WERI-Rb-1 (cell line): ENCODE measurements at regions not wholly inside any gene's neighbourhood (a gene's known extent, or its start where the extent isn't known, plus 50 kb on each side); places are given as distances from the start of the nearest gene placed in this dataset.

Experiments used
- DNase-seq: peaks from one replicate; pipeline ENCODE4 v3.0.0-alpha.2; 2020
- H3K27ac ChIP-seq: fragments of 250-450 bp; sonication (Bioruptor Pico); 2 replicates; pipeline ENCODE4 v1.5.1; 2020; ENCODE audit warnings: mild to moderate bottlenecking, moderate library complexity
- H3K27me3 ChIP-seq: fragments of 250-450 bp; sonication (Bioruptor Pico); 2 replicates; pipeline ENCODE4 v1.5.1; 2021; ENCODE audit warnings: mild to moderate bottlenecking, low read depth, moderate library complexity; ENCODE audit not compliant: insufficient read depth, severe bottlenecking
- H3K36me3 ChIP-seq: fragments of 250-450 bp; sonication (Bioruptor Pico); 2 replicates; pipeline ENCODE4 v1.5.1; 2020; ENCODE audit warnings: mild to moderate bottlenecking, moderate library complexity
- H3K4me3 ChIP-seq: 2 replicates; pipeline ENCODE4 v1.5.1; 2011; ENCODE audit warnings: low read depth, mild to moderate bottlenecking, control low read depth, low read length
- H3K9me3 ChIP-seq: fragments of 250-450 bp; sonication (Bioruptor Pico); 2 replicates; pipeline ENCODE4 v1.5.1; 2021; ENCODE audit warnings: mild to moderate bottlenecking, moderate library complexity; ENCODE audit not compliant: severe bottlenecking
- TF ChIP-seq, protein P1 (sequence below): IDR thresholded peaks from 2 replicates; pipeline ENCODE4 v1.5.1; 2011; ENCODE audit warnings: low read depth, mild to moderate bottlenecking, control low read depth, inconsistent platforms, low read length

DNA sequence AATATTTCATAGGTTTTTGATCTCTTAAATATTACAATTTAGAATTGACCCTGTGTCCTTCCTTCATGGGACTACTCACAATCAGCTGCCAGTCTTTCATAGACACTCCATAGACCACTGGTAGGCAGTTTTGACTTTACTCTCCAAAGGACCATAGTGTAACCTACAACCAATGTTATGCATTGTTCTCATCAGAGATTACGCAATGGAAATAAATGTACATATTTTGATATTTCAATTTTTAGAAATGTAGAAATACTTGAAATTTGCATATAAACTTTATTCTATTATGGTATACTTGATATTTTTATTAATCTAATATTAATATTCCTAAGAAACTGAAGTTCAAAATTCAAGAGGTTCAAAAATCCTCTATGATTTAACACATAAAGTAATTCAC, 446.4 kb upstream of the KCND2 start:
- Histone ChIP-seq H3K9me3 (no peaks in the 10 kb centered on the region), H3K36me3 (no peaks in the 10 kb centered on the region), H3K27ac (no peak overlapping the region), H3K27me3 (no peaks in the 10 kb centered on the region), H3K4me3 (no peak overlapping the region)
- TF ChIP-seq, protein P1, sequence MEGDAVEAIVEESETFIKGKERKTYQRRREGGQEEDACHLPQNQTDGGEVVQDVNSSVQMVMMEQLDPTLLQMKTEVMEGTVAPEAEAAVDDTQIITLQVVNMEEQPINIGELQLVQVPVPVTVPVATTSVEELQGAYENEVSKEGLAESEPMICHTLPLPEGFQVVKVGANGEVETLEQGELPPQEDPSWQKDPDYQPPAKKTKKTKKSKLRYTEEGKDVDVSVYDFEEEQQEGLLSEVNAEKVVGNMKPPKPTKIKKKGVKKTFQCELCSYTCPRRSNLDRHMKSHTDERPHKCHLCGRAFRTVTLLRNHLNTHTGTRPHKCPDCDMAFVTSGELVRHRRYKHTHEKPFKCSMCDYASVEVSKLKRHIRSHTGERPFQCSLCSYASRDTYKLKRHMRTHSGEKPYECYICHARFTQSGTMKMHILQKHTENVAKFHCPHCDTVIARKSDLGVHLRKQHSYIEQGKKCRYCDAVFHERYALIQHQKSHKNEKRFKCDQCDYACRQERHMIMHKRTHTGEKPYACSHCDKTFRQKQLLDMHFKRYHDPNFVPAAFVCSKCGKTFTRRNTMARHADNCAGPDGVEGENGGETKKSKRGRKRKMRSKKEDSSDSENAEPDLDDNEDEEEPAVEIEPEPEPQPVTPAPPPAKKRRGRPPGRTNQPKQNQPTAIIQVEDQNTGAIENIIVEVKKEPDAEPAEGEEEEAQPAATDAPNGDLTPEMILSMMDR = no peak
- no peak for DNase-seq

DNA sequence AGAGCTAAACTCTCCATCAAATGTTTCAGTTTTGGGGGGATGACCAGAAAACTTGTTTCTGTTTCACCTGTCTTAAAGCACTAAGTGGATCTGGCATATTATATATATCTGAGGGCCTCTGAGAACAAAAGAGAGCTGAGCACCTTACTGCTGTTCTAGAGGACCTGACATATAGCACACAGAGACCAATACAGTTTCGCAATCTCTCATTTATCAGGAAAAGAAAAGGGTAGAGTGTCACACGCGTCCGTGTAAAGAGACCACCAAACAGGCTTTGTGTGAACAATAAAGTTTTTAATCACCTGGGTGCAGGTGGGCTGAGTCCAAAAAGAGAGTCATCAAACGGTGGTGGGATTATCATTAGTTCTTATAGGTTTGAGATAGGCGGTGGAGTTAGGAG, 434.5 kb upstream of the KCND2 start:
- H3K36me3 ChIP-seq = no peaks in the 10 kb centered on the region
- no peak for DNase-seq
- H3K27ac ChIP-seq = no peak overlapping the region
- no peaks in the 10 kb centered on the region for H3K27me3 ChIP-seq
- H3K9me3 ChIP-seq = no peaks in the 10 kb centered on the region
- no peak overlapping the region for H3K4me3 ChIP-seq
- TF ChIP-seq, protein P1 = no peak

DNA sequence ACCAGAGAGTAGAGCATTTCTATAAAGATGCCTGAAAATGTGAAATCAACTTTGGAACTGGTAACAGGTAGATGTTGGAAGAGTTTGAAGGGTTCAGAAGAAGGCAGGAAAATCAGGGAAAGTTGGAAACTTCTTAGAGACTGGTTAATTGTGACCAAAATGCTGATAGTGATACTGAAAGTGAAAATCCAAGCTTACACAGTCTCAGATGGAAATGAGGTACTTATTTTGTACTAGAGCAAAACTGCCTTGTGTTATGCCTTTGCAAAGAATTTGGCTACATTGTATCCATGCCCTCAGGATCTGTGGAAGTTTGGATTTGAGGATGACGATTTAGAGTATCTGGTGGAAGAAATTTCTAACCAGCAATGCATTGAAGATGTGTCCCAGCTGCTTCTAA, 430.6 kb upstream of the KCND2 start:
- no peak overlapping the region for H3K4me3 ChIP-seq

DNA sequence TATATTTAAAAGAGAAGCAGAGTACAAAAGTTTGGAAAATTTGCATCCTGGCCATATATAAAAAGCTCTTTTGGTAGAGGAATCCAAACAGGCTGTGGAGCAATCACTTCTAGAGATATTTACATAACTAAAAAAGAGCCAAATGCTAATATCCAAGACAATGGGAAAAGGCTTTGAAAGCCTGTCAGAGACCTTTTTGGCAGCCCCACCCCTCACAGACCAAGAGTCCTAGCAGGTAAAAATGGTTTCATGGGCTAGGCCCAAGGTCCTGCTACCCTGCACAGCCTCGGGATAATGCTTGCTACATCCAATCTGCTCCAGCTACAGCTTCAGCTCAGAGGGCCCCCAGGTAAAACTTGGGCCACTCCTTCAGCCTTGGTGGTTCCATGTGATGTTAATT, 430.2 kb upstream of the KCND2 start:
- TF ChIP-seq, protein P1 = no peak
- Histone ChIP-seq H3K27ac (no peak overlapping the region), H3K27me3 (no peaks in the 10 kb centered on the region), H3K9me3 (no peaks in the 10 kb centered on the region), H3K4me3 (no peak overlapping the region), H3K36me3 (no peaks in the 10 kb centered on the region)
- DNase-seq = no peak

More for the DNA sequence above, 430.6 kb upstream of the KCND2 start:
- Histone ChIP-seq H3K27ac (no peak overlapping the region), H3K27me3 (no peaks in the 10 kb centered on the region), H3K36me3 (no peaks in the 10 kb centered on the region), H3K9me3 (no peaks in the 10 kb centered on the region)
- DNase-seq = no peak
- TF ChIP-seq, protein P1 = no peak

GRCh38 chr7:119861385-119861784, 411.6 kb upstream of the KCND2 start:
- TF ChIP-seq, protein P1 = no peak
- H3K9me3 ChIP-seq = no peaks in the 10 kb centered on the region
- H3K27me3 ChIP-seq = no peaks in the 10 kb centered on the region
- no peaks in the 10 kb centered on the region for H3K36me3 ChIP-seq
- H3K4me3 ChIP-seq = no peak overlapping the region
- H3K27ac ChIP-seq = no peak overlapping the region
- DNase-seq = no peak

DNA sequence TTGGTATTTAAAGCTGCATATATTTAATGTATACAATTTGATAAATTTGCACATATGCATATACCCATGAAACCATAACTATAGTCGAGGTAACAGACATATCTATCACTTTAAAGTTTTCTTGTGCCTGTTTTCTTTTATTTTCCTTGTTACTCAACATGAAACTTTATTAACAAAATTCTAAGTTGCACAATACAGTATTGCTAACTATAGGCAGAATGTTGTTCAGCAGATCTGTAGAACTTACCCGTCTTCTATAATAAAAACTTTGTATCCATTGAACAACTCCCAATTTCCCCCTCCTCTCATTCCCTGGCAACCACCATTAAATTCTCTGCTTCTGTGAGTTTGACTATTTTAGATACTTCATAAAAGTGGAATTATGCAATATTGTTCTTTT, 404.6 kb upstream of the KCND2 start:
- no peak for DNase-seq
- TF ChIP-seq, protein P1 = no peak

More for the DNA sequence above, 404.6 kb upstream of the KCND2 start:
- Histone ChIP-seq H3K27me3 (no peaks in the 10 kb centered on the region), H3K27ac (no peak overlapping the region), H3K36me3 (no peaks in the 10 kb centered on the region), H3K4me3 (no peak overlapping the region), H3K9me3 (no peaks in the 10 kb centered on the region)
